A673 (cell line): ENCODE measurements at regions not wholly inside any gene's neighbourhood (a gene's known extent, or its start where the extent isn't known, plus 50 kb on each side); places are given as distances from the start of the nearest gene placed in this dataset.

Experiments
- BruUV-seq: library from RNA; stranded (reverse); fragments of 400-500 nt; replicated peaks from 2 replicates; lab custom pipeline; 2021; lab: Mats Ljungman, UMichigan
- CTCF ChIA-PET: fragments of 300-600 bp; sonication (Branson Sonifier 250); formaldehyde crosslinking; loops from one replicate; lab custom pipeline; 2022; ENCODE audit warnings: antibody characterized with exemption; lab: Charles Lee
- POLR2A ChIA-PET: fragments of 300-600 bp; sonication (Branson Sonifier 250); formaldehyde crosslinking; loops from one replicate; lab custom pipeline; 2022; ENCODE audit warnings: antibody characterized with exemption; ENCODE audit not compliant: low non-redundant PET; lab: Charles Lee
- DNase-seq: peaks from one replicate; pipeline ENCODE4 v3.0.0-alpha.2; 2015; ENCODE audit warnings: low spot score
- H3K27ac ChIP-seq: fragments of 200-600 bp; sonication (generic); 2 replicates; pipeline ENCODE4 v1.5.1; 2016; ENCODE audit warnings: mixed run types, low read depth, mild to moderate bottlenecking, mixed read lengths, antibody characterized with exemption, low read length; ENCODE audit not compliant: poor library complexity, severe bottlenecking
- H3K27me3 ChIP-seq: fragments of 200-600 bp; sonication (generic); replicated peaks from 2 replicates; pipeline ENCODE4 v1.6.1; 2017; ENCODE audit warnings: mixed run types, low read depth, mild to moderate bottlenecking, mixed read lengths, antibody characterized with exemption, low read length; ENCODE audit not compliant: insufficient read depth, poor library complexity
- H3K36me3 ChIP-seq: fragments of 200-600 bp; sonication (generic); 2 replicates; pipeline ENCODE4 v1.6.1; 2016; ENCODE audit warnings: mixed run types, mild to moderate bottlenecking, mixed read lengths, antibody characterized with exemption, low read length; ENCODE audit not compliant: insufficient read depth, poor library complexity, severe bottlenecking
- H3K4me1 ChIP-seq: fragments of 200-600 bp; sonication (generic); 2 replicates; pipeline ENCODE4 v1.6.1; 2017; ENCODE audit warnings: mixed run types, mild to moderate bottlenecking, mixed read lengths, antibody characterized with exemption, low read length; ENCODE audit not compliant: insufficient read depth, poor library complexity, severe bottlenecking
- H3K4me3 ChIP-seq: fragments of 200-600 bp; sonication (generic); 2 replicates; pipeline ENCODE4 v1.5.1; 2016; ENCODE audit warnings: low read depth, mixed run types, mild to moderate bottlenecking, mixed read lengths, low read length; ENCODE audit not compliant: poor library complexity, severe bottlenecking
- H3K9me3 ChIP-seq: fragments of 200-600 bp; sonication (generic); 2 replicates; pipeline ENCODE4 v1.6.1; 2016; ENCODE audit warnings: mixed run types, low read depth, mild to moderate bottlenecking, mixed read lengths, antibody characterized with exemption, low read length; ENCODE audit not compliant: poor library complexity, severe bottlenecking
- EZH2 ChIP-seq: fragments of 200-600 bp; sonication (generic); IDR thresholded peaks from 2 replicates; pipeline ENCODE4 v1.6.1; 2017; ENCODE audit warnings: borderline replicate concordance, low read depth, mild to moderate bottlenecking, mixed read lengths, antibody characterized with exemption, low read length; ENCODE audit not compliant: poor library complexity, severe bottlenecking
- intact Hi-C: fragments of 100-400 bp; cut with micrococcal nuclease; formaldehyde crosslinking; loops from one replicate; pipeline ENCODE4 v1.10.0; 2022; ENCODE audit not compliant: unreplicated experiment
- TF ChIP-seq, protein P1 (sequence below): fragments of 300-800, 200-600 bp; sonication (generic); conservative IDR thresholded peaks from 2 replicates; pipeline ENCODE4 v1.5.1; 2017; ENCODE audit warnings: low read depth, mild to moderate bottlenecking, antibody characterized with exemption, low read length, moderate library complexity, mixed read lengths

DNA sequence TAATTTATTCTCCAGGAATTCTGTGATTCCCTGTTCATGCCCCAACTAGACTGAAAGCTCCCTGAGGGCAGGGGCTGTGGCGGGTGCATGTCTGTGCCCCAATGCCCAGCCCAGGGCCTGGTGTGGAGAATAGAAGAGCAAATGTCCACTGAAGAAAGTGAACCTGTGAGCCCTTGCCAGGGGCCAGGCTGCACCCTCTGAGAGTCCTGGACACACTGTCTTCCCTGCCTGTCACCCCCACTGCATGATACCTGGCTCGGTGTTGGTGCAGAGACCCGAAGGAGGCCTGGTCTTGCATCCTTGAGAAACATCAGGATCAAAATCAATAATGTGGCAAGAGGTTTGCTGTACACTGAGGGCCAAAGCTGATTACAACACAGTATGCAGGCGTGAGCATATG is 69.8 kb upstream of the RUNX3 start:
- no peak for TF ChIP-seq EZH2
- TF ChIP-seq, protein P1, sequence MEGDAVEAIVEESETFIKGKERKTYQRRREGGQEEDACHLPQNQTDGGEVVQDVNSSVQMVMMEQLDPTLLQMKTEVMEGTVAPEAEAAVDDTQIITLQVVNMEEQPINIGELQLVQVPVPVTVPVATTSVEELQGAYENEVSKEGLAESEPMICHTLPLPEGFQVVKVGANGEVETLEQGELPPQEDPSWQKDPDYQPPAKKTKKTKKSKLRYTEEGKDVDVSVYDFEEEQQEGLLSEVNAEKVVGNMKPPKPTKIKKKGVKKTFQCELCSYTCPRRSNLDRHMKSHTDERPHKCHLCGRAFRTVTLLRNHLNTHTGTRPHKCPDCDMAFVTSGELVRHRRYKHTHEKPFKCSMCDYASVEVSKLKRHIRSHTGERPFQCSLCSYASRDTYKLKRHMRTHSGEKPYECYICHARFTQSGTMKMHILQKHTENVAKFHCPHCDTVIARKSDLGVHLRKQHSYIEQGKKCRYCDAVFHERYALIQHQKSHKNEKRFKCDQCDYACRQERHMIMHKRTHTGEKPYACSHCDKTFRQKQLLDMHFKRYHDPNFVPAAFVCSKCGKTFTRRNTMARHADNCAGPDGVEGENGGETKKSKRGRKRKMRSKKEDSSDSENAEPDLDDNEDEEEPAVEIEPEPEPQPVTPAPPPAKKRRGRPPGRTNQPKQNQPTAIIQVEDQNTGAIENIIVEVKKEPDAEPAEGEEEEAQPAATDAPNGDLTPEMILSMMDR: no peak
- no peaks in the 10 kb centered on the region for H3K4me1 ChIP-seq
- BruUV-seq: no TSS peak
- no peak overlapping the region for H3K4me3 ChIP-seq
- no peak for DNase-seq
- CTCF ChIA-PET: interaction anchor here (0.6 kb wide), 1 partner anchor 108 kb away, joined by 3 read pairs; no protein-coding TSS in a partner anchor
- no peaks in the 10 kb centered on the region for H3K9me3 ChIP-seq
- no peaks in the 10 kb centered on the region for H3K36me3 ChIP-seq
- no peaks in the 10 kb centered on the region for H3K27me3 ChIP-seq
- intact Hi-C loops: no loop called here
- POLR2A ChIA-PET: no interaction called here
- H3K27ac ChIP-seq: no peak overlapping the region

DNA sequence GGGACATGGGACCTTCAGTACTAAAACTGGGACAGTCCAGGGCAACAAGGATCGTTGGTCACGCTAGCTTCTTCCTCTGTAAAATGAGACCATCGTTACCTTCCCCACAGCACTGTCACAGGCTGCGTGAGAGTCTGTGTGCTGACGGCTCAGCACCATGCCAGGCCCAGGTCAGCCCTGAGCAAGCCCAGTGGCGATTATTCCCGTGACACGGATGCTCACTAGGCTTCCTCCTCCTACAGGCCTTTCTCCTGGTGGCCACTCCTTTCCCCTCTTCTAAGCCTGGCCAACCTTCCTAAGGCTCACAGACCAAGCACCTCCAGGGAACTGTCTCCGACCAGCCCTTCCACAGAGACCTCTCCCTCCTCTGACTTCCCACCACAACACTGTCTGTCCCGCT is 69.3 kb upstream of the RUNX3 start:
- intact Hi-C loops: no loop called here
- TF ChIP-seq, protein P1: no peak
- no peak for TF ChIP-seq EZH2
- Histone ChIP-seq H3K4me3 (no peak overlapping the region), H3K27me3 (no peaks in the 10 kb centered on the region), H3K9me3 (no peaks in the 10 kb centered on the region), H3K4me1 (no peaks in the 10 kb centered on the region), H3K36me3 (no peaks in the 10 kb centered on the region), H3K27ac (no peak overlapping the region)
- DNase-seq: no peak
- no TSS peak for BruUV-seq
- POLR2A ChIA-PET: no interaction called here
- CTCF ChIA-PET: interaction anchor here (0.6 kb wide), 1 partner anchor 108 kb away, joined by 3 read pairs; no protein-coding TSS in a partner anchor

DNA sequence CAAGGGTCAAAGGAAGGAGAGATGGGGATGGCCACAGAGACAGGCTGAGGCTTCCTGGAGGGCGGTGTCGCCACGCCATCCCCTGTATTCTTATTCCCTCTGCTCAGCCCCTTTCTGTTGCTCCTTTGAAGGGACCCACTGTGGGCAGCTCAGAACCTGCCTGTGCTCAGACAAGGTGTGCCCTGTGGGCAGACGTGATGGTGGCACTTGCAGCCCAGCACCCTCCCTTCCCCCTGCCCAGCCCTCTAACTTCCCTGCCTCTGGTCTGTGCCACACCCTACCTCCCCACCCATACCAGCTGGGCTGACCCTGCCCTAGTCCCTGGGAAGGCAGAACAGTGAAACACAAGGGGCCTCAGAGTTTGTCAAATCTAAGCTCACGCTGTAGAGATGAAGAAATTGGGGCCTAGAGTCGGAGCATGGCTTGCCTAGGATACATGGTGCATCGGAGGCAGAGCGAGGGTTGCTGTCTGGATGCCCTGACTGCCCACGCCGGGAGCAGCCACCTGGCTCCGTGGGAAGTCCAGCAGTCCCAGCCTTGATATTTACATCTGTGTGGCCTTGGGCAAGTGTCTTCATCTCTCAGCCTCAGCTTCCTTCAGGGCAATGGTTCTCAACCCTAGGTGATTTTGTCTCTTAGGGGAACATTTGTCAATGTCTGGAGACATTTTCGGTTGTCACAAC is 68.6 kb upstream of the RUNX3 start:
- no TSS peak for BruUV-seq
- TF ChIP-seq EZH2: no peak
- TF ChIP-seq, protein P1: no peak
- H3K27ac ChIP-seq: no peak overlapping the region
- ChIA-PET CTCF (no interaction called here), POLR2A (no interaction called here)
- H3K27me3 ChIP-seq: no peaks in the 10 kb centered on the region
- H3K4me1 ChIP-seq: no peaks in the 10 kb centered on the region
- H3K9me3 ChIP-seq: no peaks in the 10 kb centered on the region
- no peaks in the 10 kb centered on the region for H3K36me3 ChIP-seq
- DNase-seq: no peak
- intact Hi-C loops: no loop called here
- H3K4me3 ChIP-seq: no peak overlapping the region
